Neural cell (in vitro differentiated cells): ENCODE measurements at regions not wholly inside any gene's neighbourhood (a gene's known extent, or its start where the extent isn't known, plus 50 kb on each side); places are given as distances from the start of the nearest gene placed in this dataset.

Experiments
- H2AFZ ChIP-seq: fragments of 200-600, 300-800 bp; sonication (generic), shearing (Covaris generic); 2 replicates; pipeline ENCODE4 v1.6.0; 2014; ENCODE audit warnings: low read depth, mild to moderate bottlenecking, antibody characterized with exemption, low read length, moderate library complexity
- H3F3A ChIP-seq: fragments of 200-600 bp; shearing (Covaris generic); 2 replicates; pipeline ENCODE4 v1.6.1; 2016; ENCODE audit warnings: mild to moderate bottlenecking, moderate library complexity, mixed read lengths, antibody characterized with exemption, low read length; ENCODE audit not compliant: insufficient read depth, poor library complexity, severe bottlenecking
- H3K27ac ChIP-seq: fragments of 200-600, 300-800 bp; sonication (generic), shearing (Covaris generic); 2 replicates; pipeline ENCODE4 v1.5.1; 2014; ENCODE audit warnings: mild to moderate bottlenecking, low read length, moderate library complexity
- H3K27me3 ChIP-seq: fragments of 300-800, 200-600 bp; sonication (generic), shearing (Covaris generic); 2 replicates; pipeline ENCODE4 v1.6.0; 2014; ENCODE audit warnings: mild to moderate bottlenecking, low read depth, low read length, moderate library complexity; ENCODE audit not compliant: insufficient read depth
- H3K36me3 ChIP-seq: fragments of 300-800, 200-600 bp; sonication (generic), shearing (Covaris generic); 2 replicates; pipeline ENCODE4 v1.5.1; 2014; ENCODE audit warnings: mild to moderate bottlenecking, antibody characterized with exemption, low read length, moderate library complexity; ENCODE audit not compliant: insufficient read depth
- H3K4me2 ChIP-seq: fragments of 300-800, 200-600 bp; sonication (generic), shearing (Covaris generic); 2 replicates; pipeline ENCODE4 v1.6.0; 2014; ENCODE audit warnings: mild to moderate bottlenecking, low read length
- H3K4me3 ChIP-seq: fragments of 300-800, 200-600 bp; sonication (generic), shearing (Covaris generic); 2 replicates; pipeline ENCODE4 v1.5.1; 2014; ENCODE audit warnings: mild to moderate bottlenecking, low read length, moderate library complexity
- H3K79me2 ChIP-seq: fragments of 200-600 bp; shearing (Covaris generic); replicated peaks from 2 replicates; pipeline ENCODE4 v1.6.0; 2014; ENCODE audit warnings: mild to moderate bottlenecking, low read length, moderate library complexity; ENCODE audit not compliant: insufficient read depth
- H3K9ac ChIP-seq: fragments of 300-800, 200-600 bp; sonication (generic), shearing (Covaris generic); 2 replicates; pipeline ENCODE4 v1.6.1; 2016; ENCODE audit warnings: mild to moderate bottlenecking, low read length, mixed read lengths
- H3K9me2 ChIP-seq: fragments of 200-600 bp; shearing (Covaris generic); 2 replicates; pipeline ENCODE4 v1.6.1; 2016; ENCODE audit warnings: mild to moderate bottlenecking, low read length, mixed read lengths; ENCODE audit not compliant: insufficient read depth
- H3K9me3 ChIP-seq: fragments of 200-600, 300-800 bp; sonication (generic), shearing (Covaris generic); 2 replicates; pipeline ENCODE4 v1.6.1; 2016; ENCODE audit warnings: mild to moderate bottlenecking, mixed run types, low read length, moderate library complexity, mixed read lengths
- H4K20me1 ChIP-seq: fragments of 200-600 bp; shearing (Covaris generic); 2 replicates; pipeline ENCODE4 v1.6.1; 2016; ENCODE audit warnings: mild to moderate bottlenecking, mixed run types; ENCODE audit not compliant: insufficient read depth
- EP300 ChIP-seq: fragments of 450-650 bp; conservative IDR thresholded peaks from 2 replicates; pipeline ENCODE4 v1.6.1; 2014; ENCODE audit warnings: antibody characterized with exemption, mild to moderate bottlenecking, moderate library complexity; ENCODE audit not compliant: poor library complexity, severe bottlenecking
- EZH2 ChIP-seq: fragments of 200-600, 300-800 bp; shearing (Covaris generic), sonication (generic); IDR thresholded peaks from 2 replicates; pipeline ENCODE4 v1.6.1; 2014; ENCODE audit warnings: antibody characterized with exemption, low read length, borderline replicate concordance, mild to moderate bottlenecking; ENCODE audit not compliant: insufficient read depth, poor library complexity, severe bottlenecking
- MXI1 ChIP-seq: fragments of 450-650 bp; conservative IDR thresholded peaks from 2 replicates; pipeline ENCODE4 v1.6.1; 2014; ENCODE audit warnings: antibody characterized with exemption, mild to moderate bottlenecking; ENCODE audit not compliant: poor library complexity, severe bottlenecking
- POLR2AphosphoS5 ChIP-seq: IDR thresholded peaks from 2 replicates; pipeline ENCODE4 v1.6.1; 2012
- RAD21 ChIP-seq: fragments of 450-650 bp; conservative IDR thresholded peaks from 2 replicates; pipeline ENCODE4 v1.6.1; 2014; ENCODE audit warnings: antibody characterized with exemption, mild to moderate bottlenecking, moderate library complexity
- SMC3 ChIP-seq: fragments of 450-650 bp; conservative IDR thresholded peaks from 2 replicates; pipeline ENCODE4 v1.6.1; 2014; ENCODE audit warnings: antibody characterized with exemption, mild to moderate bottlenecking, moderate library complexity; ENCODE audit not compliant: poor library complexity
- TAF1 ChIP-seq: IDR thresholded peaks from 2 replicates; pipeline ENCODE4 v1.6.1; 2012; ENCODE audit warnings: low read depth
- TF ChIP-seq, protein P1 (sequence below): IDR thresholded peaks from 2 replicates; pipeline ENCODE4 v1.6.1; 2012; ENCODE audit warnings: borderline replicate concordance
- TF ChIP-seq, protein P2 (sequence below): fragments of 450-650 bp; IDR thresholded peaks from 2 replicates; pipeline ENCODE4 v1.5.1; 2014; ENCODE audit warnings: antibody characterized with exemption, mild to moderate bottlenecking, moderate library complexity; ENCODE audit not compliant: poor library complexity, severe bottlenecking

DNA sequence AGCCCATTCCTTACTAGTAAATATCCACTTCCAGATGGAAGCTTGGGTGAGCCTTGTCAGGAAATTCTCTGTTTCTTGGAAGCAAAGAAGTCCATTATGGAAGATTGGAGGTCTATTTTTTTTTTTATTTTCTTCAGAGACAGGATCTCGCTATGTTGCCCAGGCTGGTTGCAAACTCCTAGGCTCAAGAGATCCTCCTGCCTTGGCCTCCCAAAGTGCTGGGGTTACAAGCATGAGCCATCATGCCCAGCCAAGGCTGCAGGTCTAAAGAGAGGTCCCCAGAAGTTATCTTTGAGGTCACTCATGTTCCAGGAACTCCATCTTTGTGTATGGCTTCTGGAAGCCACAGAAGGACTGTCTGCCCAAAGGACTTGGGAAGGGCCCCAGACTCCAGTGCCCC is 255.3 kb downstream of the LY86 start:
- TF ChIP-seq EP300, result no peak
- no peak for TF ChIP-seq SMC3
- TF ChIP-seq, protein P1, sequence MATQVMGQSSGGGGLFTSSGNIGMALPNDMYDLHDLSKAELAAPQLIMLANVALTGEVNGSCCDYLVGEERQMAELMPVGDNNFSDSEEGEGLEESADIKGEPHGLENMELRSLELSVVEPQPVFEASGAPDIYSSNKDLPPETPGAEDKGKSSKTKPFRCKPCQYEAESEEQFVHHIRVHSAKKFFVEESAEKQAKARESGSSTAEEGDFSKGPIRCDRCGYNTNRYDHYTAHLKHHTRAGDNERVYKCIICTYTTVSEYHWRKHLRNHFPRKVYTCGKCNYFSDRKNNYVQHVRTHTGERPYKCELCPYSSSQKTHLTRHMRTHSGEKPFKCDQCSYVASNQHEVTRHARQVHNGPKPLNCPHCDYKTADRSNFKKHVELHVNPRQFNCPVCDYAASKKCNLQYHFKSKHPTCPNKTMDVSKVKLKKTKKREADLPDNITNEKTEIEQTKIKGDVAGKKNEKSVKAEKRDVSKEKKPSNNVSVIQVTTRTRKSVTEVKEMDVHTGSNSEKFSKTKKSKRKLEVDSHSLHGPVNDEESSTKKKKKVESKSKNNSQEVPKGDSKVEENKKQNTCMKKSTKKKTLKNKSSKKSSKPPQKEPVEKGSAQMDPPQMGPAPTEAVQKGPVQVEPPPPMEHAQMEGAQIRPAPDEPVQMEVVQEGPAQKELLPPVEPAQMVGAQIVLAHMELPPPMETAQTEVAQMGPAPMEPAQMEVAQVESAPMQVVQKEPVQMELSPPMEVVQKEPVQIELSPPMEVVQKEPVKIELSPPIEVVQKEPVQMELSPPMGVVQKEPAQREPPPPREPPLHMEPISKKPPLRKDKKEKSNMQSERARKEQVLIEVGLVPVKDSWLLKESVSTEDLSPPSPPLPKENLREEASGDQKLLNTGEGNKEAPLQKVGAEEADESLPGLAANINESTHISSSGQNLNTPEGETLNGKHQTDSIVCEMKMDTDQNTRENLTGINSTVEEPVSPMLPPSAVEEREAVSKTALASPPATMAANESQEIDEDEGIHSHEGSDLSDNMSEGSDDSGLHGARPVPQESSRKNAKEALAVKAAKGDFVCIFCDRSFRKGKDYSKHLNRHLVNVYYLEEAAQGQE, result no peak
- no peak for TF ChIP-seq POLR2AphosphoS5
- TF ChIP-seq, protein P2, sequence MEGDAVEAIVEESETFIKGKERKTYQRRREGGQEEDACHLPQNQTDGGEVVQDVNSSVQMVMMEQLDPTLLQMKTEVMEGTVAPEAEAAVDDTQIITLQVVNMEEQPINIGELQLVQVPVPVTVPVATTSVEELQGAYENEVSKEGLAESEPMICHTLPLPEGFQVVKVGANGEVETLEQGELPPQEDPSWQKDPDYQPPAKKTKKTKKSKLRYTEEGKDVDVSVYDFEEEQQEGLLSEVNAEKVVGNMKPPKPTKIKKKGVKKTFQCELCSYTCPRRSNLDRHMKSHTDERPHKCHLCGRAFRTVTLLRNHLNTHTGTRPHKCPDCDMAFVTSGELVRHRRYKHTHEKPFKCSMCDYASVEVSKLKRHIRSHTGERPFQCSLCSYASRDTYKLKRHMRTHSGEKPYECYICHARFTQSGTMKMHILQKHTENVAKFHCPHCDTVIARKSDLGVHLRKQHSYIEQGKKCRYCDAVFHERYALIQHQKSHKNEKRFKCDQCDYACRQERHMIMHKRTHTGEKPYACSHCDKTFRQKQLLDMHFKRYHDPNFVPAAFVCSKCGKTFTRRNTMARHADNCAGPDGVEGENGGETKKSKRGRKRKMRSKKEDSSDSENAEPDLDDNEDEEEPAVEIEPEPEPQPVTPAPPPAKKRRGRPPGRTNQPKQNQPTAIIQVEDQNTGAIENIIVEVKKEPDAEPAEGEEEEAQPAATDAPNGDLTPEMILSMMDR, result no peak
- no peak for TF ChIP-seq EZH2
- TF ChIP-seq TAF1, result no peak
- no peak for TF ChIP-seq MXI1
- TF ChIP-seq RAD21, result no peak
- H3K27me3 ChIP-seq, result no peaks in the 10 kb centered on the region
- no peak overlapping the region for H3K27ac ChIP-seq
- no peak overlapping the region for H2AFZ ChIP-seq
- H3K79me2 ChIP-seq, result no peaks in the 10 kb centered on the region
- H3F3A ChIP-seq, result no peaks in the 10 kb centered on the region
- H3K4me3 ChIP-seq, result no peak overlapping the region
- H4K20me1 ChIP-seq, result no peaks in the 10 kb centered on the region
- no peaks in the 10 kb centered on the region for H3K9me2 ChIP-seq
- no peak overlapping the region for H3K4me2 ChIP-seq
- no peaks in the 10 kb centered on the region for H3K9me3 ChIP-seq
- H3K36me3 ChIP-seq, result no peaks in the 10 kb centered on the region
- H3K9ac ChIP-seq, result no peak overlapping the region

DNA sequence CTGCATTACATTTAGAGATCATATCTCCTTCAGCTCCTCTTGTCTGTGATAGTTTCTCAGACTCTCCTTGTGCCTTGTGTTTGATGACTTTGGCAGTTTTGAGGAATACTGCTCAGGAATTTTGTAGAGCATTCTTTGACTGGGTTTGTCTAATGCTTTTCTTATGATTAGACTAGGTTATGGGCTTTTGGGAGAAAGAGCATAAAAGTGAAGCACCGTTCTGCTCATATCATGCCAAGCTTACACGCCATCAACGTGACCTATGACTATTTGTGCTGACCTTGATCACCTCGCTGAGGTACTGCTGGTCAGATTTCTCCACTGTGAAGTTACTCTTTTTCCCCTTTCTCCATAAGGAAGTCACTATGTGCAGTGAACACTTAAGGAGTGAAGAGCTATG is 256.0 kb downstream of the LY86 start:
- H3K27me3 ChIP-seq, result no peaks in the 10 kb centered on the region
- H3F3A ChIP-seq, result no peaks in the 10 kb centered on the region
- no peak overlapping the region for H3K4me3 ChIP-seq
- no peak for TF ChIP-seq RAD21
- TF ChIP-seq TAF1, result no peak
- TF ChIP-seq, protein P2, result no peak
- no peaks in the 10 kb centered on the region for H3K79me2 ChIP-seq
- H3K9me2 ChIP-seq, result no peaks in the 10 kb centered on the region
- no peak overlapping the region for H3K9ac ChIP-seq
- H2AFZ ChIP-seq, result no peak overlapping the region
- H3K27ac ChIP-seq, result no peak overlapping the region
- H3K9me3 ChIP-seq, result no peaks in the 10 kb centered on the region
- no peaks in the 10 kb centered on the region for H3K36me3 ChIP-seq
- H4K20me1 ChIP-seq, result no peaks in the 10 kb centered on the region
- no peak overlapping the region for H3K4me2 ChIP-seq
